ENCODE measurements at regions not wholly inside any gene's neighbourhood (a gene's known extent, or its start where the extent isn't known, plus 50 kb on each side); places are given as distances from the start of the nearest gene placed in this dataset.

- DNase-seq = no peak
These were observed 263.9 kb downstream of the DLL1 start for GRCh38 chr6:170026751-170027646.

GRCh38 chr6:170025935-170026750 lies 264.7 kb downstream of the DLL1 start:
- peak; percentile 8 for DNase-seq

GRCh38 chr6:170025341-170025911 lies 265.5 kb downstream of the DLL1 start:
- peak; percentile 6 for DNase-seq

GRCh38 chr6:170024940-170025339 lies 265.9 kb downstream of the DLL1 start:
- DNase-seq = no peak

- DNase-seq = peak; percentile 6
These were observed 267.0 kb downstream of the DLL1 start for GRCh38 chr6:170023620-170024521.

- DNase-seq = peak; percentile 3
These were observed 267.9 kb downstream of the DLL1 start for GRCh38 chr6:170022827-170023619.

- no peak for DNase-seq
These were observed 268.6 kb downstream of the DLL1 start for GRCh38 chr6:170022291-170022722.

- no peak for DNase-seq
These were observed 269.3 kb downstream of the DLL1 start for GRCh38 chr6:170021579-170021978.

GRCh38 chr6:170019818-170020583 lies 268.6 kb downstream of the ERMARD start:
- DNase-seq = no peak

GRCh38 chr6:170018936-170019817 lies 267.8 kb downstream of the ERMARD start:
- no peak for DNase-seq

GRCh38 chr6:170018422-170018935 lies 267.1 kb downstream of the ERMARD start:
- DNase-seq = no peak

GRCh38 chr6:170017603-170018320 lies 266.3 kb downstream of the ERMARD start:
- no peak for DNase-seq

GRCh38 chr6:170013815-170014214 lies 262.4 kb downstream of the ERMARD start:
- no peak for DNase-seq

- no peak for DNase-seq
These were observed 260.6 kb downstream of the ERMARD start for GRCh38 chr6:170012037-170012330.

GRCh38 chr6:170011204-170012036 lies 260.0 kb downstream of the ERMARD start:
- DNase-seq = no peak

GRCh38 chr6:170010665-170011203 lies 259.3 kb downstream of the ERMARD start:
- DNase-seq = no peak

- DNase-seq = no peak
These were observed 256.9 kb downstream of the ERMARD start for GRCh38 chr6:170008294-170008785.
